Transverse colon (tissue), 3 donors: ENCODE measurements at regions not wholly inside any gene's neighbourhood (a gene's known extent, or its start where the extent isn't known, plus 50 kb on each side); places are given as distances from the start of the nearest gene placed in this dataset.

Source experiments
- EP300 ChIP-seq: sonication (generic); formaldehyde crosslinking; IDR thresholded peaks from one replicate; pipeline ENCODE4 v1.6.1; 2017; ENCODE audit warnings: antibody characterized with exemption, low read depth
- TF ChIP-seq, protein P1 (sequence below), 5 experiments: fragments of 200-600 bp in 3 of 5; fragments of 450-650 bp in 2 of 5; sonication (generic) in 3 of 5; IDR thresholded peaks; 1 replicate in 2 of 5; 2 replicates in 3 of 5; pipeline ENCODE4 v1.5.1; 2016 to 2017; ENCODE audit warnings: antibody characterized with exemption in 5 of 5, inconsistent platforms in 3 of 5, mild to moderate bottlenecking in 2 of 5, moderate library complexity in 1 of 5

DNA sequence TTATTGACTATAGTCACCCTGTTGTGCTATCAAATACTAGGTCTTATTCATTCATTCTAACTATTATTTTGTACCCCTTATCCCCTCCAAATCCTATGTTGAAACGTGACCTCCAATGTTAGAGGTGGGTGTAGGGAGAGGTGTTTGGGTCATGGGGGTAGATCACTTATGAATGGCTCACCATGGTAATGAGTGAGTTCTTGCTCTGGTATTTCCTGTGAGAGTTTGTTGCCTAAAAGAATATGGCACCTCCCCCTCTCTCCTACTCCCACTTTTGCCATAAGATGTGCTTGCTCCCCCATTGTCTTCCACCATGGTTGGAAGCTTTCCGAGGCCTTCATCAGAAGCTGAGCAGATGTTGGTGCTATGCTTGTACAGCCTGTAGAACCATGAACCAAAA lies 59.3 kb upstream of the BRD7 start:
- TF ChIP-seq, protein P1, sequence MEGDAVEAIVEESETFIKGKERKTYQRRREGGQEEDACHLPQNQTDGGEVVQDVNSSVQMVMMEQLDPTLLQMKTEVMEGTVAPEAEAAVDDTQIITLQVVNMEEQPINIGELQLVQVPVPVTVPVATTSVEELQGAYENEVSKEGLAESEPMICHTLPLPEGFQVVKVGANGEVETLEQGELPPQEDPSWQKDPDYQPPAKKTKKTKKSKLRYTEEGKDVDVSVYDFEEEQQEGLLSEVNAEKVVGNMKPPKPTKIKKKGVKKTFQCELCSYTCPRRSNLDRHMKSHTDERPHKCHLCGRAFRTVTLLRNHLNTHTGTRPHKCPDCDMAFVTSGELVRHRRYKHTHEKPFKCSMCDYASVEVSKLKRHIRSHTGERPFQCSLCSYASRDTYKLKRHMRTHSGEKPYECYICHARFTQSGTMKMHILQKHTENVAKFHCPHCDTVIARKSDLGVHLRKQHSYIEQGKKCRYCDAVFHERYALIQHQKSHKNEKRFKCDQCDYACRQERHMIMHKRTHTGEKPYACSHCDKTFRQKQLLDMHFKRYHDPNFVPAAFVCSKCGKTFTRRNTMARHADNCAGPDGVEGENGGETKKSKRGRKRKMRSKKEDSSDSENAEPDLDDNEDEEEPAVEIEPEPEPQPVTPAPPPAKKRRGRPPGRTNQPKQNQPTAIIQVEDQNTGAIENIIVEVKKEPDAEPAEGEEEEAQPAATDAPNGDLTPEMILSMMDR (IDR thresholded peaks at IDR 0.05) = no peak
- no peak for TF ChIP-seq EP300
